Endothelial cell of umbilical vein (primary cell): ENCODE measurements at regions not wholly inside any gene's neighbourhood (a gene's known extent, or its start where the extent isn't known, plus 50 kb on each side); places are given as distances from the start of the nearest gene placed in this dataset.

Experiments
- BruUV-seq: library from RNA; stranded (reverse); fragments of 400-500 nt; replicated peaks from 2 replicates; lab custom pipeline; 2021; lab: Mats Ljungman, UMichigan
- CTCF ChIA-PET: fragments of 300-600, 350-600 bp; sonication (Branson Sonifier 250); formaldehyde crosslinking; loops from one replicate; lab custom pipeline; 2021; ENCODE audit warnings: antibody characterized with exemption, inconsistent platforms; lab: Charles Lee
- POLR2A ChIA-PET: fragments of 300-600, 350-600 bp; sonication (Branson Sonifier 250); formaldehyde crosslinking; loops from one replicate; lab custom pipeline; 2021; ENCODE audit warnings: antibody characterized with exemption, inconsistent platforms; lab: Charles Lee
- DNase-seq: peaks from one replicate; pipeline ENCODE4 v3.0.0-alpha.2; 2011; ENCODE audit warnings: low read depth, low spot score
- FAIRE-seq: peaks from 2 replicates; lab custom pipeline; 2011; peaks lifted over from hg19 to GRCh38; lab: Jason Lieb, UNC
- H2AFZ ChIP-seq: 2 replicates; pipeline ENCODE4 v1.6.0; 2012; ENCODE audit warnings: low read depth, low read length, control low read depth, inconsistent platforms
- H3K27ac ChIP-seq: 2 replicates; pipeline ENCODE4 v1.5.1; 2011; ENCODE audit warnings: low read depth, mild to moderate bottlenecking, control low read depth, low read length, moderate library complexity; ENCODE audit not compliant: insufficient read depth
- H3K27me3 ChIP-seq, 2 experiments: 2 replicates each; pipeline versions ENCODE4 v1.6.0 to v1.6.1; 2011; ENCODE audit warnings: low read length in 2 of 2, mixed read lengths in 1 of 2; ENCODE audit not compliant: control insufficient read depth in 2 of 2, insufficient read depth in 2 of 2
- H3K36me3 ChIP-seq, 2 experiments: 2 replicates in 1 of 2; 3 replicates in 1 of 2; pipeline ENCODE4 v1.5.1; 2011; ENCODE audit warnings: low read length in 2 of 2, mild to moderate bottlenecking in 1 of 2, moderate library complexity in 1 of 2; ENCODE audit not compliant: control insufficient read depth in 2 of 2, insufficient read depth in 2 of 2; ENCODE audit errors: extremely low read depth in 1 of 2
- H3K4me1 ChIP-seq: 3 replicates; pipeline ENCODE4 v1.5.1; 2011; ENCODE audit warnings: mild to moderate bottlenecking, low read length; ENCODE audit not compliant: control insufficient read depth, insufficient read depth; ENCODE audit errors: extremely low read depth
- H3K4me2 ChIP-seq: 2 replicates; pipeline ENCODE4 v1.6.1; 2011; ENCODE audit warnings: low read length, control low read depth, mixed read lengths; ENCODE audit not compliant: insufficient read depth
- H3K4me3 ChIP-seq, 3 experiments: fragments of 200-600 bp in 1 of 3; sonication (generic), shearing (Covaris generic) in 1 of 3; replicated peaks in 1 of 3; 2 replicates each; pipeline ENCODE4 v1.5.1; 2011 to 2016; ENCODE audit warnings: control low read depth in 3 of 3, low read length in 3 of 3, mild to moderate bottlenecking in 2 of 3, inconsistent platforms in 1 of 3, low read depth in 1 of 3, moderate library complexity in 1 of 3; ENCODE audit not compliant: insufficient read depth in 1 of 3
- H3K79me2 ChIP-seq: 2 replicates; pipeline ENCODE4 v1.6.0; 2012; ENCODE audit warnings: low read length, inconsistent platforms; ENCODE audit not compliant: control insufficient read depth, insufficient read depth
- H3K9ac ChIP-seq: replicated peaks from 2 replicates; pipeline ENCODE3; 2011; ENCODE audit warnings: low read length, control low read depth; ENCODE audit not compliant: insufficient read depth; ENCODE audit errors: extremely low read depth
- H3K9me1 ChIP-seq: replicated peaks from 3 replicates; pipeline ENCODE4 v1.6.0; 2011; ENCODE audit warnings: mild to moderate bottlenecking, low read length; ENCODE audit not compliant: control insufficient read depth, insufficient read depth; ENCODE audit errors: extremely low read depth
- H3K9me3 ChIP-seq: replicated peaks from 2 replicates; pipeline ENCODE4 v1.5.1; 2012; ENCODE audit warnings: low read length, inconsistent platforms; ENCODE audit not compliant: control insufficient read depth, insufficient read depth
- H4K20me1 ChIP-seq: replicated peaks from 2 replicates; pipeline ENCODE3; 2011; ENCODE audit warnings: mild to moderate bottlenecking, low read length; ENCODE audit not compliant: control insufficient read depth, insufficient read depth; ENCODE audit errors: extremely low read depth
- EZH2 ChIP-seq: IDR thresholded peaks from 2 replicates; pipeline ENCODE4 v1.6.1; 2012; ENCODE audit warnings: borderline replicate concordance, low read depth, mild to moderate bottlenecking, moderate library complexity, low read length, inconsistent platforms; ENCODE audit not compliant: severe bottlenecking
- FOS ChIP-seq: IDR thresholded peaks from 2 replicates; pipeline ENCODE4 v1.6.1; 2011; ENCODE audit warnings: mild to moderate bottlenecking, low read length, moderate library complexity, borderline replicate concordance; ENCODE audit not compliant: insufficient read depth
- GATA2 ChIP-seq: IDR thresholded peaks from 2 replicates; pipeline ENCODE4 v1.7.0; 2011; ENCODE audit warnings: low read depth, mild to moderate bottlenecking, moderate library complexity, mixed read lengths, low read length; ENCODE audit not compliant: insufficient read length, insufficient read depth
- JUN ChIP-seq: IDR thresholded peaks from 2 replicates; pipeline ENCODE4 v1.6.1; 2011; ENCODE audit warnings: borderline replicate concordance, low read depth; ENCODE audit not compliant: insufficient read length, insufficient read depth
- MYC ChIP-seq: IDR thresholded peaks from one replicate; pipeline ENCODE4 v1.6.1; 2011; ENCODE audit warnings: mild to moderate bottlenecking, low read depth, low read length
- POLR2A ChIP-seq: IDR thresholded peaks from 2 replicates; pipeline ENCODE4 v1.6.1; 2012; ENCODE audit warnings: low read depth, mild to moderate bottlenecking, control low read depth, low read length
- POLR2AphosphoS5 ChIP-seq: IDR thresholded peaks from 2 replicates; pipeline ENCODE4 v1.6.1; 2012; ENCODE audit warnings: low read depth, mild to moderate bottlenecking, control low read depth, low read length, moderate library complexity; ENCODE audit not compliant: insufficient read depth
- dilution Hi-C: fragments of 300-500 bp; cut with MboI; formaldehyde crosslinking; loops from one replicate; pipeline ENCODE4 v1.15.0; 2019; ENCODE audit warnings: low sequenced_read_pairs; ENCODE audit not compliant: extremely low pct_ligation_motif_present
- intact Hi-C: fragments of 100-400 bp; cut with micrococcal nuclease; formaldehyde crosslinking; loops from one replicate; pipeline ENCODE4 v1.10.0; 2022
- TF ChIP-seq, protein P1 (sequence below): IDR thresholded peaks from 2 replicates; pipeline ENCODE4 v1.6.1; 2011; ENCODE audit not compliant: insufficient read depth, insufficient read length
- TF ChIP-seq, protein P2 (sequence below), 2 donors: IDR thresholded peaks; 1 replicate in 1 of 2; 2 replicates in 1 of 2; pipeline ENCODE4 v1.5.1; 2011; ENCODE audit warnings: low read length in 2 of 2, mild to moderate bottlenecking in 2 of 2, moderate library complexity in 2 of 2, control low read depth in 1 of 2, inconsistent platforms in 1 of 2, low read depth in 1 of 2; ENCODE audit not compliant: insufficient read depth in 1 of 2; ENCODE audit errors: extremely low read depth in 1 of 2

GRCh38 chr5:133769842-133770241 lies 157.5 kb upstream of the FSTL4 start:
- FAIRE-seq (no peak), DNase-seq (no peak)
- Histone ChIP-seq H3K36me3 (no peaks in the 10 kb centered on the region), H3K4me3 (no peak overlapping the region), H4K20me1 (no peaks in the 10 kb centered on the region), H2AFZ (no peak overlapping the region), H3K9me3 (no peaks in the 10 kb centered on the region), H3K9me1 (no peaks in the 10 kb centered on the region), H3K9ac (no peak overlapping the region), H3K79me2 (no peaks in the 10 kb centered on the region), H3K4me2 (no peak overlapping the region), H3K27ac (no peak overlapping the region), H3K27me3 (peaks cover 12 to 15% of the 10 kb centered on the region in 2 experiments), H3K4me1 (no peaks in the 10 kb centered on the region)
- TF ChIP-seq MYC, result no peak
- no peak for TF ChIP-seq EZH2
- TF ChIP-seq GATA2, result no peak
- no peak for TF ChIP-seq FOS
- TF ChIP-seq, protein P1, sequence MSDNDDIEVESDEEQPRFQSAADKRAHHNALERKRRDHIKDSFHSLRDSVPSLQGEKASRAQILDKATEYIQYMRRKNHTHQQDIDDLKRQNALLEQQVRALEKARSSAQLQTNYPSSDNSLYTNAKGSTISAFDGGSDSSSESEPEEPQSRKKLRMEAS, result no peak
- TF ChIP-seq, protein P2, sequence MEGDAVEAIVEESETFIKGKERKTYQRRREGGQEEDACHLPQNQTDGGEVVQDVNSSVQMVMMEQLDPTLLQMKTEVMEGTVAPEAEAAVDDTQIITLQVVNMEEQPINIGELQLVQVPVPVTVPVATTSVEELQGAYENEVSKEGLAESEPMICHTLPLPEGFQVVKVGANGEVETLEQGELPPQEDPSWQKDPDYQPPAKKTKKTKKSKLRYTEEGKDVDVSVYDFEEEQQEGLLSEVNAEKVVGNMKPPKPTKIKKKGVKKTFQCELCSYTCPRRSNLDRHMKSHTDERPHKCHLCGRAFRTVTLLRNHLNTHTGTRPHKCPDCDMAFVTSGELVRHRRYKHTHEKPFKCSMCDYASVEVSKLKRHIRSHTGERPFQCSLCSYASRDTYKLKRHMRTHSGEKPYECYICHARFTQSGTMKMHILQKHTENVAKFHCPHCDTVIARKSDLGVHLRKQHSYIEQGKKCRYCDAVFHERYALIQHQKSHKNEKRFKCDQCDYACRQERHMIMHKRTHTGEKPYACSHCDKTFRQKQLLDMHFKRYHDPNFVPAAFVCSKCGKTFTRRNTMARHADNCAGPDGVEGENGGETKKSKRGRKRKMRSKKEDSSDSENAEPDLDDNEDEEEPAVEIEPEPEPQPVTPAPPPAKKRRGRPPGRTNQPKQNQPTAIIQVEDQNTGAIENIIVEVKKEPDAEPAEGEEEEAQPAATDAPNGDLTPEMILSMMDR (IDR thresholded peaks at IDR 0.05; ENCODE audit: extremely low read depth in 1 of 2, insufficient read depth in 1 of 2, low read depth in 1 of 2, low read length in 2 of 2), result no peak
- no peak for TF ChIP-seq POLR2A
- no peak for TF ChIP-seq JUN
- TF ChIP-seq POLR2AphosphoS5, result no peak
- POLR2A ChIA-PET, result no interaction called here
- intact Hi-C loops, result no loop called here
- CTCF ChIA-PET, result no interaction called here
- dilution Hi-C loops, result no loop called here
- no TSS peak for BruUV-seq
